Adrenal gland (tissue), 5 donors: ENCODE measurements at regions not wholly inside any gene's neighbourhood (a gene's known extent, or its start where the extent isn't known, plus 50 kb on each side); places are given as distances from the start of the nearest gene placed in this dataset.

Experiments
- CTCF ChIP-seq, 6 experiments: fragments of 450-650 bp in 4 of 6; fragments of 200-600 bp in 2 of 6; sonication (generic) in 1 of 6; IDR thresholded peaks; 1 replicate in 5 of 6; 2 replicates in 1 of 6; pipeline versions ENCODE4 v1.5.1 to v1.8.0; 2016 to 2021; ENCODE audit warnings: antibody characterized with exemption in 6 of 6, mild to moderate bottlenecking in 2 of 6, moderate library complexity in 1 of 6
- POLR2A ChIP-seq, 2 donors: fragments of 450-650 bp; IDR thresholded peaks; one replicate each; pipeline ENCODE4 v1.6.1; 2017; ENCODE audit warnings: antibody characterized with exemption in 2 of 2, mild to moderate bottlenecking in 2 of 2, moderate library complexity in 1 of 2
- donor health status: DM: no; HTN: no; CAD: no.

- TF ChIP-seq CTCF (IDR thresholded peaks at IDR 0.05) (no peak), POLR2A (IDR thresholded peaks at IDR 0.05) (no peak)
Observed at GRCh38 chr2:117330641-117331040, 483.9 kb upstream of the DDX18 start.
